CD14-positive monocyte (primary cell): ENCODE measurements at regions not wholly inside any gene's neighbourhood (a gene's known extent, or its start where the extent isn't known, plus 50 kb on each side); places are given as distances from the start of the nearest gene placed in this dataset.

Experiments used
- DNase-seq, 3 donors: peaks; one replicate each; pipeline ENCODE4 v3.0.0-alpha.2; 2011 to 2022
- H2AFZ ChIP-seq: 2 replicates; pipeline ENCODE4 v1.6.0; 2012; ENCODE audit warnings: mild to moderate bottlenecking, low read depth, low read length, inconsistent platforms; ENCODE audit not compliant: insufficient read depth, poor library complexity, severe bottlenecking
- H3K27ac ChIP-seq, 2 donors: 1 replicate in 1 of 2; 2 replicates in 1 of 2; pipeline ENCODE4 v1.5.1; 2012 to 2013; ENCODE audit warnings: low read length in 2 of 2, control low read depth in 1 of 2, inconsistent platforms in 1 of 2, low read depth in 1 of 2, mild to moderate bottlenecking in 1 of 2
- H3K27me3 ChIP-seq, 2 donors: one replicate each; pipeline versions ENCODE4 v1.6.0 to v1.6.1; 2011 to 2013; ENCODE audit warnings: low read length in 2 of 2; ENCODE audit not compliant: control insufficient read depth in 2 of 2, insufficient read depth in 2 of 2
- H3K36me3 ChIP-seq, 2 donors: replicated peaks in 1 of 2; 1 replicate in 1 of 2; 2 replicates in 1 of 2; pipeline versions ENCODE4 v1.5.1 to v1.6.1; 2012 to 2013; ENCODE audit warnings: low read length in 2 of 2, control low read depth in 1 of 2, inconsistent platforms in 1 of 2, mild to moderate bottlenecking in 1 of 2; ENCODE audit not compliant: insufficient read depth in 2 of 2, control insufficient read depth in 1 of 2
- H3K4me1 ChIP-seq, 2 donors: 1 replicate in 1 of 2; 2 replicates in 1 of 2; pipeline versions ENCODE4 v1.5.1 to v1.6.1; 2012 to 2013; ENCODE audit warnings: low read length in 2 of 2, control low read depth in 1 of 2, inconsistent platforms in 1 of 2, mild to moderate bottlenecking in 1 of 2, moderate library complexity in 1 of 2; ENCODE audit not compliant: insufficient read depth in 2 of 2, control insufficient read depth in 1 of 2
- H3K4me2 ChIP-seq: replicated peaks from 2 replicates; pipeline ENCODE3; 2012; ENCODE audit warnings: low read length, moderate library complexity, mild to moderate bottlenecking; ENCODE audit not compliant: poor library complexity, severe bottlenecking; ENCODE audit errors: extremely low read depth
- H3K4me3 ChIP-seq, 3 experiments: fragments of 200-600 bp in 1 of 3; sonication (generic) in 1 of 3; replicated peaks in 1 of 3; 1 replicate in 2 of 3; 2 replicates in 1 of 3; pipeline ENCODE4 v1.5.1; 2011 to 2013; ENCODE audit warnings: low read length in 3 of 3, mild to moderate bottlenecking in 3 of 3, control low read depth in 2 of 3, low read depth in 2 of 3, inconsistent platforms in 1 of 3, moderate library complexity in 1 of 3
- H3K79me2 ChIP-seq: 2 replicates; pipeline ENCODE4 v1.6.0; 2012; ENCODE audit warnings: mild to moderate bottlenecking, control low read depth, inconsistent platforms, low read length, moderate library complexity; ENCODE audit not compliant: insufficient read depth
- H3K9ac ChIP-seq: 2 replicates; pipeline ENCODE4 v1.6.0; 2017; ENCODE audit warnings: low read length, mild to moderate bottlenecking; ENCODE audit not compliant: insufficient read depth, poor library complexity, severe bottlenecking
- H3K9me3 ChIP-seq, 2 donors: replicated peaks in 1 of 2; 1 replicate in 1 of 2; 2 replicates in 1 of 2; pipeline versions ENCODE4 v1.5.1 to v1.6.1; 2012 to 2013; ENCODE audit warnings: low read length in 2 of 2, control low read depth in 1 of 2; ENCODE audit not compliant: control insufficient read depth in 1 of 2, insufficient read depth in 1 of 2
- H4K20me1 ChIP-seq: 2 replicates; pipeline ENCODE4 v1.6.0; 2012; ENCODE audit warnings: mild to moderate bottlenecking, low read length, control low read depth, moderate library complexity; ENCODE audit not compliant: insufficient read depth
- H3K27ac Mint-ChIP-seq, 7 donors: one replicate each; pipeline ENCODE4 v1.8.0; 2020; ENCODE audit warnings: mild to moderate bottlenecking in 7 of 7, mixed read lengths in 7 of 7, moderate library complexity in 6 of 7, inconsistent platforms in 2 of 7
- H3K27me3 Mint-ChIP-seq, 3 donors: one replicate each; pipeline ENCODE4 v1.8.0; 2021 to 2022; ENCODE audit warnings: low read depth in 3 of 3, mild to moderate bottlenecking in 3 of 3, mixed read lengths in 3 of 3, moderate library complexity in 3 of 3, inconsistent platforms in 1 of 3
- H3K36me3 Mint-ChIP-seq, 2 donors: one replicate each; pipeline ENCODE4 v1.8.0; 2020; ENCODE audit warnings: mixed read lengths in 2 of 2, inconsistent platforms in 1 of 2, mild to moderate bottlenecking in 1 of 2
- H3K4me1 Mint-ChIP-seq: one replicate; pipeline ENCODE4 v1.8.0; 2020; ENCODE audit warnings: mild to moderate bottlenecking, mixed read lengths
- H3K4me3 Mint-ChIP-seq, 2 donors: one replicate each; pipeline ENCODE4 v1.8.0; 2020; ENCODE audit warnings: mild to moderate bottlenecking in 2 of 2, mixed read lengths in 2 of 2, moderate library complexity in 1 of 2
- H3K9me3 Mint-ChIP-seq, 7 donors: one replicate each; pipeline ENCODE4 v1.8.0; 2020 to 2022; ENCODE audit warnings: mixed read lengths in 7 of 7, mild to moderate bottlenecking in 6 of 7, moderate library complexity in 6 of 7, inconsistent platforms in 2 of 7
- WGBS: methylation state at CpG from one replicate; pipeline ENCODE4 v1.1.5; 2013; ENCODE audit warnings: missing lambda C conversion rate; ENCODE audit not compliant: insufficient coverage; 5-methylcytosine and 5-hydroxymethylcytosine counted together
- intact Hi-C, 2 donors: fragments of 100-400 bp; cut with micrococcal nuclease; formaldehyde crosslinking; loops; one replicate each; pipeline versions ENCODE4 v1.15.0 to v1.15.1; 2023
- TF ChIP-seq, protein P1 (sequence below): fragments of 200-600 bp; IDR thresholded peaks from one replicate; pipeline ENCODE4 v1.8.0; 2022; ENCODE audit warnings: antibody characterized with exemption, mild to moderate bottlenecking

- Mint-ChIP-seq H3K27ac (no peak overlapping the region), H3K9me3 (peaks cover 0 to 7% (median 2%) of the 10 kb centered on the region in 7 donors), H3K36me3 (no peaks in the 10 kb centered on the region), H3K4me3 (no peak overlapping the region), H3K4me1 (no peaks in the 10 kb centered on the region), H3K27me3 (peaks cover 0 to 3% (median 0%) of the 10 kb centered on the region in 3 donors)
- no peak overlapping the region for H3K27ac ChIP-seq
- H3K27me3 ChIP-seq, result no peaks in the 10 kb centered on the region
- H3K79me2 ChIP-seq, result no peaks in the 10 kb centered on the region
- intact Hi-C loops, result no loop called here
- no peak for DNase-seq
- H3K9me3 ChIP-seq, result no peaks in the 10 kb centered on the region
- WGBS, result 30% methylated on average over 2 of the region's 3 CpGs
- no peaks in the 10 kb centered on the region for H4K20me1 ChIP-seq
- no peaks in the 10 kb centered on the region for H3K4me1 ChIP-seq
- H2AFZ ChIP-seq, result no peak overlapping the region
- no peaks in the 10 kb centered on the region for H3K36me3 ChIP-seq
- no peak overlapping the region for H3K9ac ChIP-seq
- H3K4me2 ChIP-seq, result no peak overlapping the region
- TF ChIP-seq, protein P1, sequence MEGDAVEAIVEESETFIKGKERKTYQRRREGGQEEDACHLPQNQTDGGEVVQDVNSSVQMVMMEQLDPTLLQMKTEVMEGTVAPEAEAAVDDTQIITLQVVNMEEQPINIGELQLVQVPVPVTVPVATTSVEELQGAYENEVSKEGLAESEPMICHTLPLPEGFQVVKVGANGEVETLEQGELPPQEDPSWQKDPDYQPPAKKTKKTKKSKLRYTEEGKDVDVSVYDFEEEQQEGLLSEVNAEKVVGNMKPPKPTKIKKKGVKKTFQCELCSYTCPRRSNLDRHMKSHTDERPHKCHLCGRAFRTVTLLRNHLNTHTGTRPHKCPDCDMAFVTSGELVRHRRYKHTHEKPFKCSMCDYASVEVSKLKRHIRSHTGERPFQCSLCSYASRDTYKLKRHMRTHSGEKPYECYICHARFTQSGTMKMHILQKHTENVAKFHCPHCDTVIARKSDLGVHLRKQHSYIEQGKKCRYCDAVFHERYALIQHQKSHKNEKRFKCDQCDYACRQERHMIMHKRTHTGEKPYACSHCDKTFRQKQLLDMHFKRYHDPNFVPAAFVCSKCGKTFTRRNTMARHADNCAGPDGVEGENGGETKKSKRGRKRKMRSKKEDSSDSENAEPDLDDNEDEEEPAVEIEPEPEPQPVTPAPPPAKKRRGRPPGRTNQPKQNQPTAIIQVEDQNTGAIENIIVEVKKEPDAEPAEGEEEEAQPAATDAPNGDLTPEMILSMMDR, result no peak
- H3K4me3 ChIP-seq, result no peak overlapping the region
Measured at GRCh38 chr2:115303-115702, 69.0 kb upstream of the FAM110C start.

DNA sequence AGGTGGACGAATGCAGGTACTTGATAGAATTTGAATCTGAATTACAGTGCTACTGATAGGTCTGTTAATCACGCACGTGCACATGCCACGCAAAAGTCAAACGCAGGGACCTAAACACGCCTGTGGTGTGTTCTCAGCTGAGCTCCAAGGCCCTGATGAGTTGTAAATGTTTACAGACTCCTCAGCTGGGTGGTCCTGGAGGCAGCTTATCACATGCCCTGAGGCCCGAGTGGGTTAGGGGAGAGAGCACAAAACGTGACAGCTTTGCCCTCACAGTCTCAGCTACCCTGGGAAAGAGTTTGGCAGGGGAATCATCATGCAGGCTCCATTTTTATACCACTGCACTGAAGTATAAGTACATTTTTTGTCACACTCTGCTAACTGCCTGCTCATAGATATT is 68.3 kb upstream of the FAM110C start:
- Mint-ChIP-seq H3K27ac (no peak overlapping the region), H3K9me3 (peaks cover 0 to 7% (median 2%) of the 10 kb centered on the region in 7 donors), H3K4me3 (no peak overlapping the region), H3K27me3 (peaks cover 0 to 3% (median 0%) of the 10 kb centered on the region in 3 donors), H3K36me3 (no peaks in the 10 kb centered on the region), H3K4me1 (no peaks in the 10 kb centered on the region)
- intact Hi-C loops, result no loop called here
- Histone ChIP-seq H3K27ac (no peak overlapping the region), H3K9ac (no peak overlapping the region), H3K4me2 (no peak overlapping the region), H3K4me3 (no peak overlapping the region), H3K36me3 (no peaks in the 10 kb centered on the region), H3K27me3 (no peaks in the 10 kb centered on the region), H2AFZ (no peak overlapping the region), H3K79me2 (no peaks in the 10 kb centered on the region), H4K20me1 (no peaks in the 10 kb centered on the region), H3K4me1 (no peaks in the 10 kb centered on the region), H3K9me3 (no peaks in the 10 kb centered on the region)
- DNase-seq, result no peak
- 89% methylated on average over 5 of the region's 8 CpGs for WGBS
- TF ChIP-seq, protein P1, result no peak
